OCI-LY1 (cell line): ENCODE measurements at regions not wholly inside any gene's neighbourhood (a gene's known extent, or its start where the extent isn't known, plus 50 kb on each side); places are given as distances from the start of the nearest gene placed in this dataset.

ENCODE experiments used
- H2AFZ ChIP-seq: fragments of 200-600 bp; sonication (generic), shearing (Covaris generic); 2 replicates; pipeline ENCODE4 v1.6.0; 2014; ENCODE audit warnings: antibody characterized with exemption, mild to moderate bottlenecking, low read length
- H3F3A ChIP-seq: fragments of 200-600 bp; sonication (generic), shearing (Covaris generic); 2 replicates; pipeline ENCODE4 v1.6.0; 2014; ENCODE audit warnings: mild to moderate bottlenecking, antibody characterized with exemption, low read length, moderate library complexity; ENCODE audit not compliant: insufficient read depth
- H3K27ac ChIP-seq: fragments of 200-600 bp; sonication (generic); 2 replicates; pipeline ENCODE4 v1.5.1; 2014; ENCODE audit warnings: low read length, mixed run types, mild to moderate bottlenecking, low read depth; ENCODE audit not compliant: poor library complexity, severe bottlenecking
- H3K27me3 ChIP-seq: fragments of 200-600 bp; sonication (generic); 2 replicates; pipeline ENCODE4 v1.6.0; 2014; ENCODE audit warnings: antibody characterized with exemption, mild to moderate bottlenecking, low read length, moderate library complexity; ENCODE audit not compliant: insufficient read depth
- H3K36me3 ChIP-seq: fragments of 200-600 bp; sonication (generic); 2 replicates; pipeline ENCODE4 v1.6.1; 2014; ENCODE audit warnings: mild to moderate bottlenecking, antibody characterized with exemption, low read length, moderate library complexity, mixed read lengths; ENCODE audit not compliant: insufficient read depth
- H3K4me1 ChIP-seq: fragments of 200-600 bp; sonication (generic); 2 replicates; pipeline ENCODE4 v1.5.1; 2014; ENCODE audit warnings: mild to moderate bottlenecking, low read length, moderate library complexity; ENCODE audit not compliant: insufficient read depth, severe bottlenecking
- H3K4me2 ChIP-seq: fragments of 200-600 bp; sonication (generic), shearing (Covaris generic); 2 replicates; pipeline ENCODE4 v1.6.1; 2014; ENCODE audit warnings: low read length
- H3K4me3 ChIP-seq: fragments of 200-600 bp; sonication (generic); 2 replicates; pipeline ENCODE4 v1.5.1; 2014; ENCODE audit warnings: low read length, low read depth, mild to moderate bottlenecking, mixed read lengths; ENCODE audit not compliant: poor library complexity, severe bottlenecking
- H3K79me2 ChIP-seq: fragments of 200-600 bp; shearing (Covaris generic); 2 replicates; pipeline ENCODE4 v1.6.1; 2016; ENCODE audit warnings: mixed run types, low read length, mixed read lengths; ENCODE audit not compliant: insufficient read depth
- H3K9ac ChIP-seq: fragments of 200-600 bp; sonication (generic), shearing (Covaris generic); 2 replicates; pipeline ENCODE4 v1.6.1; 2014; ENCODE audit warnings: mild to moderate bottlenecking, low read length, mixed read lengths
- H3K9me2 ChIP-seq: fragments of 200-600 bp; sonication (generic), shearing (Covaris generic); 2 replicates; pipeline ENCODE4 v1.6.1; 2014; ENCODE audit warnings: low read depth, mild to moderate bottlenecking, low read length, mixed read lengths
- H3K9me3 ChIP-seq: fragments of 200-600 bp; shearing (Covaris generic); 2 replicates; pipeline ENCODE4 v1.6.1; 2014; ENCODE audit warnings: low read length, mixed read lengths
- H4K20me1 ChIP-seq: fragments of 200-600 bp; sonication (generic), shearing (Covaris generic); 2 replicates; pipeline ENCODE4 v1.6.0; 2016; ENCODE audit warnings: mild to moderate bottlenecking, low read length; ENCODE audit not compliant: insufficient read depth
- EZH2 ChIP-seq: fragments of 200-600 bp; sonication (generic), shearing (Covaris generic); IDR thresholded peaks from 2 replicates; pipeline ENCODE4 v1.8.0; 2017; ENCODE audit warnings: borderline replicate concordance, mixed run types, mild to moderate bottlenecking, antibody characterized with exemption, low read length, moderate library complexity, mixed read lengths
- TF ChIP-seq, protein P1 (sequence below): fragments of 200-600 bp; sonication (generic), shearing (Covaris generic); IDR thresholded peaks from 2 replicates; pipeline ENCODE4 v1.5.1; 2017; ENCODE audit warnings: mild to moderate bottlenecking, antibody characterized with exemption, low read length, moderate library complexity, mixed read lengths

DNA sequence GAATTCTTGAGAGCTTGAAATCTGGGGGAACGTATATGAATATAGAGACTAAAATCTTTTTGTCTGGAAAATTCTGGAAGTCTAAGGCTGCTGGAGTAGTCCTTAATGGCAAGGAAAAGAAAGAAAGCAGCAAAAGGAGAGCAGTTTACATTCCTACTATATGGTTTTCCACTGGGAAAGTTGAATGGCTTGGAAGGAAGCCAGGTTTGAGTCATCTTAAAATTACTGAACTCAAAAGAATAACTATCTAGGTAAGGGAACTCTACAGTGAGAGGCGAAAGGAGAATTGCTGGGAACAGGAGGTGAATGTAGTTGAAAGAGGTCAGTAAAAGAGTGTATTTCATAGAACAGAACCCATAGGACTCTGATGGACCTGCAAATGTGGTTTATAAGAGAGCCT, 258.1 kb upstream of the EDIL3 start:
- Histone ChIP-seq H4K20me1 (no peaks in the 10 kb centered on the region), H3K9ac (no peak overlapping the region), H3K9me2 (no peaks in the 10 kb centered on the region), H3K9me3 (no peaks in the 10 kb centered on the region), H2AFZ (no peak overlapping the region), H3K4me2 (no peak overlapping the region), H3K27ac (no peak overlapping the region), H3K4me1 (no peaks in the 10 kb centered on the region), H3F3A (no peaks in the 10 kb centered on the region), H3K27me3 (no peaks in the 10 kb centered on the region), H3K36me3 (no peaks in the 10 kb centered on the region), H3K79me2 (no peaks in the 10 kb centered on the region), H3K4me3 (no peak overlapping the region)
- TF ChIP-seq, protein P1, sequence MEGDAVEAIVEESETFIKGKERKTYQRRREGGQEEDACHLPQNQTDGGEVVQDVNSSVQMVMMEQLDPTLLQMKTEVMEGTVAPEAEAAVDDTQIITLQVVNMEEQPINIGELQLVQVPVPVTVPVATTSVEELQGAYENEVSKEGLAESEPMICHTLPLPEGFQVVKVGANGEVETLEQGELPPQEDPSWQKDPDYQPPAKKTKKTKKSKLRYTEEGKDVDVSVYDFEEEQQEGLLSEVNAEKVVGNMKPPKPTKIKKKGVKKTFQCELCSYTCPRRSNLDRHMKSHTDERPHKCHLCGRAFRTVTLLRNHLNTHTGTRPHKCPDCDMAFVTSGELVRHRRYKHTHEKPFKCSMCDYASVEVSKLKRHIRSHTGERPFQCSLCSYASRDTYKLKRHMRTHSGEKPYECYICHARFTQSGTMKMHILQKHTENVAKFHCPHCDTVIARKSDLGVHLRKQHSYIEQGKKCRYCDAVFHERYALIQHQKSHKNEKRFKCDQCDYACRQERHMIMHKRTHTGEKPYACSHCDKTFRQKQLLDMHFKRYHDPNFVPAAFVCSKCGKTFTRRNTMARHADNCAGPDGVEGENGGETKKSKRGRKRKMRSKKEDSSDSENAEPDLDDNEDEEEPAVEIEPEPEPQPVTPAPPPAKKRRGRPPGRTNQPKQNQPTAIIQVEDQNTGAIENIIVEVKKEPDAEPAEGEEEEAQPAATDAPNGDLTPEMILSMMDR = no peak
- TF ChIP-seq EZH2 = no peak

DNA sequence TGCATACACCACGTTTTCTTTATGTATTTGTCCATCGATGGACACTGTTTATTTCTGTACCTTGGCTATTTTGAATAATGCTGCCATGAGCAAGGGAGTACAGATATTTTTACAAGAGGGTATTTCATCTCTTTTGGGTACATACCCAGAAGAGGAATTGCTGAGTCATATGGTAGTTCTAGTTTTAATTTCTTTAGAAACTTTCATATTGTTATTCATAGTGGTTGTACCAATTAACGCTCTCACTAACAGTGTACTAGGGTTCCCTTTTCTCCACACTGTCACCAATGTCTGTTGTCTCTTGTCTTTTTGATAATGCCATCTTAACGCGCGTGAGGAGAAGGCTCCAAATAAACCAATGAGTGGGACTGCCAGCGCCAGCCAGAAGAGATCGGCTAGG, 257.6 kb upstream of the EDIL3 start:
- no peak overlapping the region for H3K27ac ChIP-seq

DNA sequence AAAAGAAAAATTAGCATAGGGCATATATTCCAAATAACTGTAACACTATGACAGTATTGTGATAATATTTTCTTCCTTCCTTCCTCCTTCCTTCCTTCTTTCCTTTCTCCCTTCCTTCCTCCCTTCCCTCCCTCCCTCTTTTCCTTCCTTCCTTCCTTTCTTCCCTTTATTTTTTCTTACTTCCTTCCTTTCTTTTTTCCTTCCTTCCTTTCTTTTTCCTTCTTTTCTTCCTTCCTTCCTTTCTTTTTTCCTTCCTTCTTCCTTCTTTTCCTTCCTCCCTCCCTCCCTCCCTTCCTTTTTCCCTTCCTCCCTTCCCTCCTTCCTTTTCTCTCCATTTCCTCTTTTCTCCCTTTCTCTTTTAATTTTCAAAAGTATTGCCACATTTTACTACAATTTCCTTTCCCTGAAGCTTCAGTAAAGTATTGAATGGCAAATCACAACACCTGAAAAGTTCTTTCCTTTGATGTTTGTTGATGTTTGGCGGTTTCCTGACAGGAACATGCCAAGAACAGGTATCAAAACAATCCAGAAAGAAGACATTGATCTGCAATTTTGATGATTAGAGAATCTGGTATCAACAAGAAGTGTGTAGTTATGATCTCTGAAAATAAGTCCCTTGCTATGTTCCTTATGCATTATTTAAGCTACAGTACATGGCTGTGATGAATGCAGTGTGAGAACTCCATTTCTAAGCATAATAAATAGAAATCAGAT, 253.1 kb upstream of the EDIL3 start:
- no peaks in the 10 kb centered on the region for H3K36me3 ChIP-seq
- no peaks in the 10 kb centered on the region for H3K27me3 ChIP-seq
- H3K9me2 ChIP-seq = no peaks in the 10 kb centered on the region
- H4K20me1 ChIP-seq = no peaks in the 10 kb centered on the region
- H3K9me3 ChIP-seq = no peaks in the 10 kb centered on the region
- no peak overlapping the region for H3K27ac ChIP-seq
- TF ChIP-seq, protein P1 = no peak
- no peak for TF ChIP-seq EZH2
- H3K4me2 ChIP-seq = no peak overlapping the region
- H3F3A ChIP-seq = no peaks in the 10 kb centered on the region
- H3K4me1 ChIP-seq = no peaks in the 10 kb centered on the region
- no peaks in the 10 kb centered on the region for H3K79me2 ChIP-seq
- no peak overlapping the region for H2AFZ ChIP-seq
- no peak overlapping the region for H3K4me3 ChIP-seq
- H3K9ac ChIP-seq = no peak overlapping the region

More for the DNA sequence above, 257.6 kb upstream of the EDIL3 start:
- H2AFZ ChIP-seq = no peak overlapping the region
- TF ChIP-seq EZH2 = no peak
- TF ChIP-seq, protein P1 = no peak
- H3K9me2 ChIP-seq = no peaks in the 10 kb centered on the region
- no peak overlapping the region for H3K4me2 ChIP-seq
- H3F3A ChIP-seq = no peaks in the 10 kb centered on the region
- H3K4me3 ChIP-seq = no peak overlapping the region
- no peaks in the 10 kb centered on the region for H3K79me2 ChIP-seq
- no peaks in the 10 kb centered on the region for H4K20me1 ChIP-seq
- H3K4me1 ChIP-seq = no peaks in the 10 kb centered on the region
- no peaks in the 10 kb centered on the region for H3K36me3 ChIP-seq
- no peaks in the 10 kb centered on the region for H3K9me3 ChIP-seq
- H3K9ac ChIP-seq = no peak overlapping the region
- H3K27me3 ChIP-seq = no peaks in the 10 kb centered on the region
